Upper lobe of left lung (tissue), 6 donors: ENCODE measurements at regions not wholly inside any gene's neighbourhood (a gene's known extent, or its start where the extent isn't known, plus 50 kb on each side); places are given as distances from the start of the nearest gene placed in this dataset.

Experiments
- ATAC-seq, 2 donors: fragments of 200-7000 bp; cut with Tn5 transposase; one replicate each; pipeline ENCODE4 v1.9.1; 2022; ENCODE audit warnings: mild to moderate bottlenecking in 2 of 2, moderate library complexity in 2 of 2; ENCODE audit not compliant: low FRiP score in 2 of 2
- DNase-seq, 2 donors: peaks; one replicate each; pipeline ENCODE4 v3.0.0-alpha.2; 2019 to 2020
- H3K27ac ChIP-seq, 4 donors: fragments of 200-600 bp; sonication (generic); one replicate each; pipeline ENCODE4 v1.5.1; 2016 to 2019
- H3K27me3 ChIP-seq, 4 donors: fragments of 200-600 bp; sonication (generic); one replicate each; pipeline ENCODE4 v1.5.1; 2017 to 2019
- H3K36me3 ChIP-seq, 4 donors: fragments of 200-600 bp; sonication (generic); one replicate each; pipeline ENCODE4 v1.5.1; 2016 to 2019
- H3K4me1 ChIP-seq, 4 donors: fragments of 200-600 bp; sonication (generic); one replicate each; pipeline ENCODE4 v1.5.1; 2018 to 2019
- H3K4me3 ChIP-seq, 4 donors: fragments of 200-600 bp; sonication (generic); one replicate each; pipeline ENCODE4 v1.5.1; 2017 to 2019; ENCODE audit warnings: mild to moderate bottlenecking in 2 of 4, moderate library complexity in 1 of 4
- H3K9me3 ChIP-seq, 4 donors: fragments of 200-600 bp; sonication (generic); one replicate each; pipeline ENCODE4 v1.5.1; 2018 to 2019
- EP300 ChIP-seq, 4 donors: sonication (generic); formaldehyde crosslinking; IDR thresholded peaks; one replicate each; pipeline ENCODE4 v1.5.1; 2017; ENCODE audit warnings: antibody characterized with exemption in 4 of 4, control low read depth in 2 of 4
- POLR2A ChIP-seq, 4 donors: fragments of 450-650 bp; IDR thresholded peaks; one replicate each; pipeline ENCODE4 v1.5.1; 2016 to 2017; ENCODE audit warnings: antibody characterized with exemption in 4 of 4, mild to moderate bottlenecking in 2 of 4
- POLR2AphosphoS5 ChIP-seq, 2 donors: sonication (generic); formaldehyde crosslinking; IDR thresholded peaks; one replicate each; pipeline ENCODE4 v1.5.1; 2017; ENCODE audit warnings: antibody characterized with exemption in 2 of 2
- WGBS, 2 donors: methylation state at CpG; one replicate each; pipeline ENCODE4 v1.1.5; 2017 to 2018; 5-methylcytosine and 5-hydroxymethylcytosine counted together
- TF ChIP-seq, protein P1 (sequence below), 6 experiments: fragments of 450-650 bp in 4 of 6; fragments of 200-600 bp in 2 of 6; sonication (generic) in 2 of 6; IDR thresholded peaks; one replicate each; pipeline ENCODE4 v1.5.1; 2016 to 2019; ENCODE audit warnings: antibody characterized with exemption in 6 of 6
- donor health status: DM: no; HTN: no; CAD: no; lungs with moderate emphysema.
- donor health status: DM: no; HTN: yes; CAD: no; lungs with severe emphysema.

DNA sequence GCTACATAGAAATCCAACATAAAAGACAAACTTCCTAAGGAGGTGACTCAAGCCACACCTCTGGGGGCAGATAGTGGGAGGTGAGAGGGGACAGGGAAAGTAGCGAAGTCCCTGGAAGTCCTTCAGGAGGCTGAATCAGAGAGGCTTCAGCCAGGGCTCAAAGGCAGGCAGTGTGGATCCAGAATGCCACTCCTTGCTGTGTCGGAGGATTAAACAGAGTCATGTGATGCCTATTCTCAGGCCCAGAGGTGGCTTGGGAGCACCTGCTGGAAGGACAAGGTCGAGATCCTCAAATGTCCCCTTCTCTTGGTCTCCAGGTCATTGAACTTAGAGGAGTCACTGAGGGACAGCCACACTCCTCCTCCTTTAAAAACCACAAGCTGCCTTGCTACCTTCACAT, 391.1 kb downstream of the SOX9 start:
- no peaks in the 10 kb centered on the region for H3K9me3 ChIP-seq
- no peak overlapping the region for H3K4me3 ChIP-seq
- no peak overlapping the region for H3K27ac ChIP-seq
- H3K27me3 ChIP-seq, result no peaks in the 10 kb centered on the region
- H3K4me1 ChIP-seq, result peaks cover 0 to 9% (median 4%) of the 10 kb centered on the region in 4 donors
- ATAC-seq (no peak), DNase-seq (no peak)
- H3K36me3 ChIP-seq, result no peaks in the 10 kb centered on the region
- TF ChIP-seq POLR2A (IDR thresholded peaks at IDR 0.05) (no peak), POLR2AphosphoS5 (IDR thresholded peaks at IDR 0.05) (no peak)
- TF ChIP-seq, protein P1, sequence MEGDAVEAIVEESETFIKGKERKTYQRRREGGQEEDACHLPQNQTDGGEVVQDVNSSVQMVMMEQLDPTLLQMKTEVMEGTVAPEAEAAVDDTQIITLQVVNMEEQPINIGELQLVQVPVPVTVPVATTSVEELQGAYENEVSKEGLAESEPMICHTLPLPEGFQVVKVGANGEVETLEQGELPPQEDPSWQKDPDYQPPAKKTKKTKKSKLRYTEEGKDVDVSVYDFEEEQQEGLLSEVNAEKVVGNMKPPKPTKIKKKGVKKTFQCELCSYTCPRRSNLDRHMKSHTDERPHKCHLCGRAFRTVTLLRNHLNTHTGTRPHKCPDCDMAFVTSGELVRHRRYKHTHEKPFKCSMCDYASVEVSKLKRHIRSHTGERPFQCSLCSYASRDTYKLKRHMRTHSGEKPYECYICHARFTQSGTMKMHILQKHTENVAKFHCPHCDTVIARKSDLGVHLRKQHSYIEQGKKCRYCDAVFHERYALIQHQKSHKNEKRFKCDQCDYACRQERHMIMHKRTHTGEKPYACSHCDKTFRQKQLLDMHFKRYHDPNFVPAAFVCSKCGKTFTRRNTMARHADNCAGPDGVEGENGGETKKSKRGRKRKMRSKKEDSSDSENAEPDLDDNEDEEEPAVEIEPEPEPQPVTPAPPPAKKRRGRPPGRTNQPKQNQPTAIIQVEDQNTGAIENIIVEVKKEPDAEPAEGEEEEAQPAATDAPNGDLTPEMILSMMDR (IDR thresholded peaks at IDR 0.05), result no peak
- WGBS, 2 donors, result 61 to 69% methylated on average over 3 of the region's 3 CpGs

- Histone ChIP-seq H3K4me3 (no peak overlapping the region), H3K27me3 (no peaks in the 10 kb centered on the region), H3K36me3 (no peaks in the 10 kb centered on the region), H3K4me1 (peaks cover 0 to 9% (median 4%) of the 10 kb centered on the region in 4 donors), H3K27ac (no peak overlapping the region), H3K9me3 (no peaks in the 10 kb centered on the region)
- TF ChIP-seq POLR2A (IDR thresholded peaks at IDR 0.05) (no peak), POLR2AphosphoS5 (IDR thresholded peaks at IDR 0.05) (no peak), EP300 (IDR thresholded peaks at IDR 0.05) (no peak)
- TF ChIP-seq, protein P1 (IDR thresholded peaks at IDR 0.05), result no peak
- DNase-seq (no peak), ATAC-seq (no peak)
- WGBS, 2 donors, result 79 to 84% methylated on average over 7 to 8 of the region's 8 CpGs
Measured at GRCh38 chr17:72512649-72513556, 392.1 kb downstream of the SOX9 start.

DNA sequence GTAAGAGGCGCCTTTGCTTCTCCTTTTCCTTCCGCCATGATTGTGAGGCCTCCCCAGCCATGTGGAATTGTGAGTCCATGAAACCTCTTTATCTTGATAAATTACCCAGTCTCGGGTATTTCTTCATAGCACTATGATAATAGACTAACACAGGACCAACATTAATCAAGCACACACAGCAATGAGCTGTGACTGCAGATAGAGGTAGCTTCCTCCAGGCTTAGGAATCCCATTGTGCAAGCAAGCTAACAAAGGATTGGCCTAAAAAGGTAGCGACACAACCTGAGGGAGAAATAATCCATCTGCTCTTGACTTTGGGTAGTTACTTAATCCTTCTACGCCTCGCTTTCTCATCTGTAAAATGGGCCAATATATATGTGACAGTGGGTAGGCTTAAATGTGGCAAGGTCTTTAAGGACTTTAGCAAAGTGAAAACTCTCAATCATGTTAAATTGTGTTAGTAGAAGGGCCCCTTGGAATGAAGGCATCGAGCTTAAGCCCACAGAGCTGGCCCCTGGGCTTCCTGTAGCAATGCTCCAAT, 393.6 kb downstream of the SOX9 start:
- no peak for ATAC-seq
- Histone ChIP-seq H3K4me3 (no peak overlapping the region), H3K27ac (no peak overlapping the region), H3K36me3 (no peaks in the 10 kb centered on the region), H3K4me1 (peaks cover 0 to 18% (median 11%) of the 10 kb centered on the region in 4 donors), H3K27me3 (no peaks in the 10 kb centered on the region), H3K9me3 (no peaks in the 10 kb centered on the region)
- WGBS, 2 donors, result 85 to 88% methylated on average over 7 of the region's 7 CpGs
- no peak for TF ChIP-seq POLR2AphosphoS5 (IDR thresholded peaks at IDR 0.05)
- TF ChIP-seq, protein P1 (IDR thresholded peaks at IDR 0.05), result no peak
- no peak for TF ChIP-seq EP300 (IDR thresholded peaks at IDR 0.05)
- TF ChIP-seq POLR2A (IDR thresholded peaks at IDR 0.05), result no peak
- no peak for DNase-seq

- ATAC-seq, result peak in 1 of 2 donors; percentile 34
- WGBS, 2 donors, result 75 to 91% methylated on average over 4 to 5 of the region's 6 CpGs
- H3K4me1 ChIP-seq, result peaks cover 0 to 18% (median 11%) of the 10 kb centered on the region in 4 donors
- TF ChIP-seq EP300 (IDR thresholded peaks at IDR 0.05) (no peak), POLR2AphosphoS5 (IDR thresholded peaks at IDR 0.05) (no peak), POLR2A (IDR thresholded peaks at IDR 0.05) (no peak)
- TF ChIP-seq, protein P1 (IDR thresholded peaks at IDR 0.05), result no peak
- H3K27ac ChIP-seq, result no peak overlapping the region
- H3K4me3 ChIP-seq, result no peak overlapping the region
- no peak for DNase-seq
- H3K9me3 ChIP-seq, result no peaks in the 10 kb centered on the region
- no peaks in the 10 kb centered on the region for H3K27me3 ChIP-seq
- no peaks in the 10 kb centered on the region for H3K36me3 ChIP-seq
Measured at GRCh38 chr17:72514891-72515290, 394.1 kb downstream of the SOX9 start.
